Stimulated activated CD4-positive, alpha-beta T cell treated with anti-CD3 and anti-CD28 coated beads, Interleukin-12 subunit alpha, Interleukin-12 subunit beta, amount 100 ng/mL, for 48 hours (primary cell): ENCODE measurements at regions not wholly inside any gene's neighbourhood (a gene's known extent, or its start where the extent isn't known, plus 50 kb on each side); places are given as distances from the start of the nearest gene placed in this dataset.
"Not testable (repeated sequence)": the region's sequence is repeated elsewhere in the genome, so short reads cannot be mapped to it uniquely, and the experiment has no call there.

Source experiments
- DNase-seq, 3 donors: peaks; one replicate each; pipeline ENCODE4 v3.0.0-alpha.2; 2020; ENCODE audit warnings: low read depth in 2 of 3, low spot score in 1 of 3

DNA sequence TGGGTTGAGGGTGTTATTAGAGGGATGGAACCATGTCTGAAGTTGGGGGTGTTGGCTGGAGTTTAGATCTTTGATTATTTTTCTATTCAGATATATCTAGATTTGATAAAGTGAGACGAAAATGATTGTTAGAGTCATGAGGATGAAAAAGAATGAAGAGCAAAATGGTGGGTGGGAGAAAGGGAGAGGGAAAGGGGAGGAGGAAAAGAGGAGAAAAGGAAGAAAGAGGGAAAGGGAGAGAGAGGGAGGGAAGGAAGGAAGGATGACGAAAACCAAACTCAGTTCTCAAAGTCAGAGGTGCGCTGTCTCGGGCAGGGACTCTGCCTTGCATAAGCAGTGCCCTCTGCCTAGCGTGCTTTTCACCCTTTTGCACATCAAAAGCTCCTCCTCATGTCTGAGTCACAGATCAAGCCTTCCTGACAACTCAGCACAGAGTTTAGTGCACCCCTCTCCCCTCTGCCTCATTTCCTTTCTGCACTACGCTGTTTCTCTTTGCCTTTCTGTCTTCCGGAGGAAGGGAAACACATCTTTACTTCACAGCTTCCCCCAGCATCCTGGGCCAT, 225.8 kb upstream of the PROX1 start:
- DNase-seq = peak; percentile 3 to 17 (median 15)

DNA sequence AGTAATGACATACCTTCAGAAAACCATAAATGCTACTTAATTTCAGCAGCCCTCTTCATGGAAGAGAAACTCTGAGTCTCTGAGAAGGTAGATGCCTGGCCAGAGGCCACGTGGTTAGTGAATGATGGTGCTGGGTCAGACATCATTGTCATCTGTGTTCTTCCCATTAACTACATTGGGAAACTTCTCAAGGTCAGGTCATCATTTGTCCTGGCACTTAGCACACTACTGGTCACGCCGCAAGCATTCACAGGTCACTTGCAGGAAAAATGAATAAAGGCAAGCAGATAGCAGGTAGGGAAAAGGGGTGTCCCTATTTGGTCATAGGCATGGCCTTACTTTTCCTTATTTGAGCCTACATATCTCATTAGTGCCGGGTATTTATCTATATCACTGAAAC, 220.1 kb upstream of the PROX1 start:
- DNase-seq = no peak

DNA sequence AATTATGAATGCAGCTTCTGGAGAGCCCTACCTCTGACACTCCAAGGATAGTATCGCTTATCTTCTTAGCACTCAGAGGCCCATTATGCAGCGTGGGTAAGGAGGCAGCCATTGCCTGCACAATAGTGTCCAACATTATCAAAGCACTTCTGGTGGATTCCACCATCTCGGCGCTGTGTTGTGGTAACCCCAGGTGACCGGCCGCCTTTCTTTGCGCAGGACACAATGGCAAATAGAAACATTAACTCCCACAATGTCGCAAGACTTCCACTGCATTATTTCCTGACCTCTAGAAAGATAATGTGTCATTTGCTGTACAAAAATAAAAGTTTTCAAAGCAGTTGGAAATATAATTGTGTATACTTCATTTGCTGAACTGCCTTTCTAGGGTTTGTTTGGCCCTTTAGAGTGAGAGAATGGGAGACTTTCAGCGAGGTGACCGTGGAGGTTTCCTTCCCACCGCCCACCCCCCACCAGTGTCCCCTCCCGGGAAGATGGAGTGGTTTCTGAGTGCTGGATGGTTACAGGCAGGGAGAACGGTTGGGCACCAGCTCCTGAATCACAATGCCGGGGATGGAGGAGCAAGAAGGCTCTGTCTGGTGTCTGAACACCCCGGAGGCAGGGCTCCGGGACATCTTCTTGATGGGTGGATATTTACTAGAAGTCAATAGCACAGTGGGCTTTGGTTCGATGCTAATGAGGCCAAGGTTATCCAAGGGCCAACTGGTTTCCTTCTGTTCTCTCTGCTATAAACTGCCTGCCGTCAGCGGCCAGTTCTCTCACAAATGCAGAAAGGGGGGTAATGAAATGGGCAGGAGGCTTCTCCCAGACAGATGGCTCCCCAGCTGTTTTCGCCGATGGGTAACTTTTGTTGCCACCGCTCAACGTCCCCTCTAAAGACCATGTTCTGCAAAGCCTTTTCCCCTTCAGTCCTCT, 215.4 kb upstream of the PROX1 start:
- no peak for DNase-seq

DNA sequence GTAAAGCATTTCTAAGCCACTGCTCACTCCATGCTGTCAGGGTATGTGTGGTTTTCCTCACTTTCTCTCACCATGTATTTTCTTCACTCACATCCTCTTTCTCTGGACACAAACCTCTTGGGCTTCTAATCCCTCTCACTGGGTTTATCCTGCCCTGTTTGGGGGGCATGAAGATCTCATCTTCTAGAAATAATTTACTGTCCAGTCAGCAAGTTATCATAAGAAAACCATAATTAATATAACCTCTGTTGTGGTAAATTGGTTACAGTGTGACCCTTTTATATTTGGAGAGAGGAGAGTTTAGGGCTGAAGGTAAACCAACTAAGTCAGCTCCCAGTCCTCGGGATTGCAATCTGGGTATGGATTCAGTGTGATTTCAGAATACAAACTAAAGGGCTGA, 213.8 kb upstream of the PROX1 start:
- DNase-seq = no peak

DNA sequence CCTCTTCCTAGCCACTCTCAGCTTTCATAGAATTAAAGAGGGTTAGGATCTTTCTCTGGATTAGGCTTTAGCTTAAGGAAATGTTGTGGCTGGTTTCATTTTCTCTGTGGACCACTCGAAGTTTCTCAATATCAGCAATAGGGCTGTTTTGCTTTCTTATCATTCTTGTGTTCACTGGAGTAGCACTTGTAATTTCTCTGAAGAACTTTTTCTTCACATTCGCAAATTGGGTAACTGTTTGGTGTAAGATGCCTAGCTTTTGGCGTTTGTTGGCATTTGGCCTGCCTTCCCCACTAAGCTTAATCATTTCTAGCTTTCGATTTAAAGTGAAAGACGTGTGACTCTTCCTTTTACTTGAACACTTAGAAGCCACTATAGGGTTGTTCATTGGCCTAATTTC, 210.8 kb upstream of the PROX1 start:
- no peak for DNase-seq

DNA sequence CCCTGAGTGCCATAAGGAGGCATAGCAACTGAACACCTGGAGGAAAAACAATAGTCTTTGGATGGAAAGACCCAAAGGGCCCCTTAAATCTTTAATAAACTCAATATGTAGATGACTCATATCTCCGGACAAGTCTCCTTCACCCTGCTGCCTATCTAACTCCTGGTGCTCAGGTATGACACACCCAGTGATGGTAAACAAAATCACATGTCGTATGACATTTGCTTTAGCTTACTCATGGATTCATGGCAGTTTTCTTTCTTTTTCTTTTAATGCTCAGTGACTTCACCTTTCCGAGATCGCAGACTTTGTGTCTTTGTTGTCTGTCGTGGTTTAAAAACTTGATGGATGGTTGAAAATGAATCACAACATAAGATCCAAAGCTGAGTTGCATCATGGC, 208.5 kb upstream of the PROX1 start:
- no peak for DNase-seq

DNA sequence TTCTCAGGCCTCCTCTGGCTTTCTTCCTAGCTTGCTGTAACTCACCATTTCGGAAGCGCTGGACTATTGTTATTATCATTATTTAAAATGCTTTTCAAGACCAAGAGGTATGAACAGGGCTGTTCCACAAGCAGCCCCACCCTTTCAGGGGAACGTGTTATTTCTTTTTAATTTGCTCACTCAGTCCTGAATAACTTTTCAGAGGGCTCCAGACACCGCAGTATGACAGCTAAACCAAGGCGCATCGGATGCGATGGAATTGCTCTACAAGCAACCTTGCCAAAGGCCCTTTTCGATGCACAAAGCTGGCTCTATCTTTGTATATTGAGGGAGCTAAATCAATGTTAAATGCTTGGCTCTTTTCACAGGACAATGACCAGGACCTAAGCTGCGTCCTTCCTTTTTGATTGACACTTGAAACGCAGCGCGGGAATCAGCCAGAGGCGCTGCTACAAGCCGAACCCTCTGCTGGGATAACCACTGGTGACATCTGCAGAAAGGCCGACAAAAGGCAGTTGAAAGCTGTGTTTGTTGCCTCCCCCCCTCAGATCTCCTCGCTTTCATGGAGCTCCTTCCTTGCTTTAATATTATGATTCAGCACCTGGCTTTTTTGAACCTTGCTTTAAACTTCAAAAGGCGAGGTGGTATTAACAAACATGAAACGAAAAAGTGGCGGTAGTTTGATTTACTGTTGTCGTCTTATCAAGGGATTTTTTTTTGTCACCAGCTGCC, 204.7 kb upstream of the PROX1 start:
- DNase-seq = no peak

DNA sequence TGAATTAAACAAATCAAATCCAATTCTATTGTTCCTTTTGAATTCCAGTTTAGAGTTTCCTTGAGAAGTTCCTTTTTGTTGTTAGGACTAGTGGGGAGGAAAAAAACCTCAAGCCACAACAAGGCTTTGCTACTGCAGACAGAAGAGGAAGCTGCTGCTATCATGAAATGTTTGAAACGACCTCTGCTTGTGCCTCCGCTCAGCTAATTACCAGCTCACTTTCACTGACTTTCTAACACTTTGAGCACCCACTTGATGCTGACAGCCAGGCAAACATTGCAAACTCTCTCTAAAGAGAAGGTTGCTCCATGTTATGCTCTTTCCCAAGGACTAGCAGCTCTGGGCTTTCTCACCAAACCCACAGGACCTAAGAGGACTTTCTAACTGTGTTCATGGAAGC, 203.9 kb upstream of the PROX1 start:
- no peak for DNase-seq

DNA sequence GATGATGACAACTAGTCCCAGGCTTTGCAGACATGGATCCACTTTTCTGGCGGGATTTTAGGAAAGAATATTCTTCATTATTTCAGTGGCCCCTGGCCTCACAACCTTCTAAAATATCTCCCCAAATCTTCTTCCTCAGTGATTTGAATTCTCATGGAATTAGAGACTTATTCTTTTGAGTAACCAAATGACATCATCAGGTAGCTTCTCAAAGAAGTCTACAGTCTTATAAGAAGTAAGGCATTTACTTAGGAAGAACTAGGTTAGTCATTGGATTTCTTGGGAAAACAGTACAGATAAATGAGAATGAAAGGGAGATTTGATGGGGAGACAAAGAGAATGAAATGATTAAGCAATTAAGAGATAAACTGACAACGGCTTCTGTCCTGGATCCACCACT, 201.1 kb upstream of the PROX1 start:
- no peak for DNase-seq

DNA sequence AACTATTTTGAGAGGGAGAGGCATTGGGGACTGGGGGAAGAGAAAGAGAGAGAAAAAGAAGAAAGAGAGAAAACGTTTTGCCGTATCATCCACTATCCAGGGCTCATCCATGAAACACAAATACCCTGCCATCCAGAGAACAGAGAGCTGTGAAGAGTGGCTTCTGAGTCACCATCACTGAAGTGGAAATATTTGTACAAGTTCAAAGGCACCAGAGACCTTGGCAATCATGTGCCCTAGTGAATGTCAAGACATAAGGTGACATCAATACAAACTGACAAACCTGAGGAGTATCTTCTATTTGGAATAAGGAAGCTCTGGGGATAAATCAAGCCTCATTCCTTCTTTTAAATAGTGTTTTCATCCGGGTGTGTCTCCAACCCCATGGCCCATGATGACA, 197.2 kb upstream of the PROX1 start:
- DNase-seq = no peak

DNA sequence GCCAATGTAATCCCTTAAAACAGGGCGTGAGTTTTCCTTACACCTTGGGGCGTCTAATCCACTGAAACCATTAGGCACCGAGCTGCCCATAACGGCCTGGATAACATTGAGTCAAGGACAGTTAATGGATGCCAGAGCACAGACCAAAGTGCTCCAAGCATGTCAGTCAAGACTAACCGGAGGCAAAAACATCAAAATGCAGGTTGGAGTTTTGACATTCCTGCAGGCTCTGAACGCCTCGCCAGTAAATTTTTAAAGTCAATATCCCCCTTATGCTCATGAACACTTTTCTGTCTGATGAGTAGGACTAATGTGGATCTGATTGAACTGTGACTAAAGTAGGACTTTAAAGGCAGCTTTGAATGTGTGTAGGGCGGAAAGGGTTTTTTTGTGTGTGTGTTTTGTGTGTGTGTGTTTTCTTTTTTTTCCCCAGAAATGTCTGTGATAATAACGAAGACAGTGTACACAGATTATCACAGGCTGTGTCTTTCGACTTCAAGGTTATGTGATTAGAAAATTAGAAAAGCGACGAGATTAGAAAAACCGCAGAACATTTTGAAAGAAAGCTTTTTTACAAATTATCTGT, 194.2 kb upstream of the PROX1 start:
- no peak for DNase-seq

DNA sequence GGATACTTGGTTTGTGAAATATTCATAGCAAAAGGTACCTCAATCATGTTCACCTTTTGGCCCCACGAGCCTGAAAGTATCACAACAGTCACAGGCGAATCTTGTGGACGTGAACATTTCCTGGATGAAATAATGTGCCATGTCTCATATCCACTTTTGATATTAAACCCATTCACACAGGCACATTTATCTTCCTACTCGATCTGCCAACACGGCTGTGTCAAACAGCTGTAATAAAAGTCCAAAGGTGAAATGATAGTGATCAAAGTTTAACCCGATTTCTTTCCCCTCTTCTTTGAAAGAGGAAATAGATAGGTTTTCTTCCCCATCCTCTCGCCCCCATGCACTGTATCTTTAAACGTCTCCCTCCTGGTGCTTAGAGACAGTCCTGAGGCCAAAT, 191.2 kb upstream of the PROX1 start:
- no peak for DNase-seq

DNA sequence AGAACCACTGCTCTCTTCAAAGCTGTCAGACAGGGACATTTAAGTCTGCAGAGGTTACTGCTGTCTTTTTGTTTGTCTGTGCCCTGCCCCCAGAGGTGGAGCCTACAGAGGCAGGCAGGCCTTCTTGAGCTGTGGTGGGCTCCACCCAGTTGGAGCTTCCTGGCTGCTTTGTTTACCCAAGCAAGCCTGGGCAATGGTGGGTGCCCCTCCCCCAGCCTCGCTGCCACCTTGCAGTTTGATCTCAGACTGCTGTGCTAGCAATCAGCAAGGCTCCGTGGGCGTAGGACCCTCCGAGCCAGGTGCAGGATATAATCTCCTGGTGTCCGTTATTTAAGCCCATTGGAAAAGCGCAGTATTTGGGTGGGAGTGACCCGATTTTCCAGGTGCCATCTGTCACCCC, 179.5 kb upstream of the PROX1 start:
- DNase-seq = not testable (repeated sequence)

DNA sequence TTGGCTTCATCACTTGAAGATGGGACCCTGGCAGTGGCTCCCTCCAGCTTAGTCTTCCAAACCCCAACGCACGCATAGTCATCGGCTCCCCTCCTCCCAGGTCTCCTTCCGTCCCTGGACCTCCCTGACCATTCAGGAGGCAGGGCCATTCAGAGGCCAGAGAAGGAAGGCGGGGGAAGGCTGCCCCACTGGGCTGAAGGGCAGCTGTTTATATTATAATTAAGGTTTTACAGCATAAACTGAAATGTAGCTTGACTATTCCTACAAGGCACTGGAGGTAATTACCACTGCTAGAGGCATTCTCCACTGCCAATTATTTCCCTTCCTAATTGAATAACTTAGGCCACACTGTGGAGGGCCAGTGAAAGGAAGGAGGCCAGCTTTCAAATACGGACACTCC, 170.6 kb upstream of the PROX1 start:
- DNase-seq = no peak

DNA sequence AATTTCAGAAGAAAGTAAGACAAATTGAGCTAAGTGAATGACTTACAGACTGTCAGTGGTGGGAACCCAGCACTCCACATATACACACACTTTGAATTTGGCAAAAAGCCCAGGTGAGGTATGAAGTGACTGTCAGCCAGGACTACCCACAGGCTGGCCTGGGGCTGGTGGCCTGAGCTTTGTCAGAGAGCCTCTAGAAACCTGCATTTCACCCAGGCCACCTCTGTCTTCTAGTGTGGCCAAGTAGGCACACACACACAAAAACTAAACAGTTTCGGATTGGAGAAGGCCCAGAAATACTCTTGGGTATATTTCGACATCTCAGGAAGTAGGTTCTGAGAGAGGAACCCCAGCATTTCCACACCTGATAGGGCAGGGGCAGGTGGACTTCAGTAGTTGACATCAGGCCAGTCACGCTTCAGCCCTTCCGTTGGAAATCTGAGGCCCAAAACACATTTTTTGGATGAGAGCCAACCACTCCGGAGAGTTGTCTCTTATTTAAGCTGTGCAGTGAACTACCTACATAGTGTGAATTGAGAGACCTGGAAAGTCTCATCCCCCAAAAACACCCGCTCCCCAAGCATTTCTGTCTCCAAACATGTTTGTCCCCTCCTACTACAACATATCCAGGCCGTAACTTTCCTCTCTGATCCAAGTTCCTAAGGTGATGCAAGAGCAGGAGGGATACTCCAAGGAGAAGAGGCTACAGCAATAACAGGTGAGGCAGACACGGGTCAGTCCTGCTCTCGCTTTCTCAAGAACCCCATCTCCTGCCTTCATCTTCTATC, 167.2 kb upstream of the PROX1 start:
- DNase-seq = no peak

DNA sequence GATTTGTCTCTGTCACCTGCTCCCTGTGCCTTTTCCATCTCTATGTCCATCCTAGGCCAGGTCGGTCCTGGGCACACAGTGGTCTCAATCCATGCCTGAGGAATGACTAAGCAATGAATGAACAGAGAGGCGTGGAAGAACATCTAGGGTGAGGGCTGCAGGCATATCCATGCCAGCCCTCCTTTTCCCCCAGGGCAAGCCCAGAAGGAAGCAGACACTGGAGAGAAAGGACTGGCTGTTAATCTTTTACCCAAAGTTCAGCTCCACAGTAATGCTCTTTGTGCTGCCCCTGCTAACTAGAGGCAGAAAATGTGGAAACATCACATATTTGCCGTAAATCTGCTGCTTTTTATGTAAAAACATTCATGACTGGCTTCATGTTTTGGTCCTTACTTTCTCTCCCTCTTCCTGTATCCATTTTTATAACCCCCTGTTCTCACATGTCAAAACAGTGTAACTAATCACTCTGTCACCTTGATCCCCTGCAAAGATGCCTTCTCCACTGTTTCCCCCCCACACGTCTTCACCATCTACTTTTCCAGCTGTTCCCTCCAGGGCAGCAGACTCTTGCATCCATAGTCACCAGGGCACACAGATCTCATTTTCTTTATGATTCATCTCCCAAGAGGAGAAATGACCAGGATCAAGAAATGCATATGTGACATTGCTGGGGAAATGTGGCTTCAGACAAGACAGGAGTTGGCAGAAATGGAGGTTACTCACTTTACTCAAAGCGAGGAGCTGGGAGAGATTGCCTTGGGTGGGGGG, 166.4 kb upstream of the PROX1 start:
- no peak for DNase-seq

DNA sequence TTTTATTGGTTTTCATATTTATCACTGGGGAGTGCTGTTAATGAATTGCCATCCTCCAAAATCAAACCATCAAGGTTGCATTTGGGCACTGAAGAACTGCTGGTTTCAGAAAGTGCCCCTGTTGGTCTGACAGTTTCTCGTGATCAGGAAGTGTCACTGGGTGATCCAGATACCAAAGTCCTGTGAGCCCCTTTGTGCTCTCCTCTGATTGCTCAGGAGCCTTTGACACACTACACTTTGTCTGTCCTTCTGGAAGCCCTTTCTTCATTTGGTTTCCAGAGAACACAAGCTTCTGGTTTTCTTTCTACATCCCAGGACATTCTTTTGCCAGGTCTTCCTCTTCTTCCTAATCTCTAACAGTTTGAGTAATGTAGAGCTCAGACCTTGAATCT, 165.8 kb upstream of the PROX1 start:
- DNase-seq = no peak

DNA sequence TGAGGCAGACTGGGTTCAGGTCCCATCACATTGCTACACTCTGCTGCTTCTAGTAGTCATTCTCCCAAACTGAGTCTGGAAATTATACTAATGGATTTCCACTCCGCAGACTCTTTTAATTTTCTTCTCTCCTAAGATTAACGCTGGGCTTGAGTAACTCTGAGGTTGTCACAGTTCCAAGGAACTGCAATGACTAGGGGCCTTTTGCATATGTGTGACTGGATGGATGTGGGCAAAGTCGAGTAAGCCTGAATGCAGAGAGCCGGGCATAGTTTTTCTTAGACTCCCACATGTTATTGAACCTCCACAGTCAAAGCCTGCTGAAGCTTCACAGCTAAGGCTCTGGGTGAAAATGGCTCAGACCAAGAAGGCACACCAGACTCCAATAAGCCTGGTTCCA, 160.9 kb upstream of the PROX1 start:
- no peak for DNase-seq

DNA sequence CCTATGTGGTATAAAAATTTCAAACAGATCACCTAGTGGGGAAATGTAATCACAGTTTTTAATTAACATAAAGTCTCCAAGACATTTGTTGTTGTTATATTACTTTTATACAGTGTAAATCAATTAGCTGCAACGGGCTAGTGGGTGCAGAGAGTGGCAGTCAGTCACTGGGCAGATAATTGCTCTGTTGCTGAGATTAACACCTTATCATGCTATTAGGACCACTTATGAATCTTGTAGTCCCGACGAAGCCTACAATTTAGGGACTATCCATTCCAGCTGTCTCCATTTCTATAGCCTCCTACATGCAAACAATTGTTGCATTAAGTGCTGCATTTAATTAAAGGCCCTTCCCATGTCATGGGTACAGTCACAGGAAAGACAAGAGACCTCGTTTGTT, 158.9 kb upstream of the PROX1 start:
- DNase-seq = no peak

DNA sequence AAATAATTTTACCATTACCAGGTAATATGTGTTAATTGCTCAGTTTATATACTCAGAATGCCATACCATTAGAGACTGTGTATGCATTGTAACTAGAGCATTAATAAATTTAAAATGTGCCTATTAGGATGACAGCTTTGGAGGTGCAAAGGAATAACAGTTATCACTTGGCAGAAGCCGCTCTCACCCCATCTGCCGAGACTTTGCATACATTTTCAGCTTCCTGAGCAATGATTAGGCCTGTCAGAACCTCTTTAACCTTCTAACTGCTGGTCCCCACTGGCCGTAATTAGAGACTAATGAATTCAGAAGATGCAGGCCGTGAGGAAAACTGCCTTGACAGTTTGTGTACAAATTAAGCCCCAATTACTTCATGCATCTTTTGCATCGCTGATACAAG, 158.0 kb upstream of the PROX1 start:
- no peak for DNase-seq
